ENCODE measurements at regions not wholly inside any gene's neighbourhood (a gene's known extent, or its start where the extent isn't known, plus 50 kb on each side); places are given as distances from the start of the nearest gene placed in this dataset.

DNA sequence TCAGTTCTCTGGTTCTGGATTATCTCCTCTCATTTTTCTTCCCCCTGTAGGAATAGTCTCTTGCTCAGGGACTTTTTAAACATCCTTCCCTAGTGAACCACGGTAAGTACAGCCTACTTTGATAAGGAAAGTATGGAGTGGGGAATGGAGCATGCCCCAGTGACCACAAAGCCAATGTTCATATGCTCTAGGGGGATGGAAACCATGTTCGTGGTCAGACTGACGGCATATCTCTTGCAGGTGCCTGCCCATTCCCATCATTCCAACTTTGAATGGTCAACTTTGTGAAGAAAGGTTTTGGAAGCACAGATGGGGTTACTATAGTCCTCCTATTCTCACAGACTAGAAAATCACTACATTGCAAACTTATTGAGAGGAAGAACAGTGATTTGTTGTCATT, 332.5 kb upstream of the NCAM1 start:
- intact Hi-C loops (cut with DNase I) = no loop called here
- no peak for DNase-seq

DNA sequence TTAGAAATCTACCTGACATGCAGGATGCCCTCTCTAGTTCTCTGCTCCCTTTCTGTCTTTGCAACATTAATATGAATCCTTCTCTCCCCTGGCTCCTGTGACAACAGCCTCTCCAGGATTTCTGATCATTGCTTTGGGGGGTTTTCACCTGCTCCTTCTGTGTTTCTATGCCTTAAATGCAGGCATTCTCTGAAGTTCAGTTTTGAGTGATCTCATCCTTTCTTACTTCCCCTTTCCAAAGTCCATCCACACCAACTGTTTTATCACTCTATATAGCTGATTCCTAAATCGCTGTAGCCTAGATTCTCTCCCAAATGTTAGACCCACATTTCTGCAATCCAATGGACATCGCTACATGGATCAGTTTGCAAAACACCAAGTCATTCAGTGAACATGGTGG, 330.7 kb upstream of the NCAM1 start:
- intact Hi-C loops (cut with DNase I) = no loop called here
- no peak for DNase-seq

DNA sequence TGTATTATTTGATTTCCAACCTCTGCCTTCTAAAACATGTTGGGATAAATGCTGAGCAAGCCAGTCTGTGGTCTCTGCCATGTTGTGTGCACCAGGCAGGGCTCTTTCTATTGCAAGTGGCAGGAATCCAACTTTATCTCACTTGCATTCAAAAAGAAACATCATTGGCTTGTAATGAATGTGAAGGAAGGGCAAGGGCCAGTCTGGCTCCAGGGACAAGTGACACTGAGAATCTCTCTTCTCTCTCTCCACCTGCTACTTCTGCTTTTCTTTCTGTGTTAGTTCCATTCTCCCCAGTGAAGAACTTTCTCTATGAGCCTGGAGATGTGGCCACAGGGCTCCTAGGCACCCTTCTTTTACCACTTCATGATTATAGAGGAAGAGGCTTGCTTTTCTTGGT, 329.9 kb upstream of the NCAM1 start:
- intact Hi-C loops (cut with DNase I) = no loop called here
- DNase-seq = no peak

- DNase-seq = no peak
- intact Hi-C loops (cut with DNase I) = no loop called here
Observed at GRCh38 chr11:112632866-112633505, 328.2 kb upstream of the NCAM1 start.

- intact Hi-C loops (cut with DNase I) = no loop called here
Observed at GRCh38 chr11:112634551-112634950, 326.7 kb upstream of the NCAM1 start.

GRCh38 chr11:112634995-112635737, 326.1 kb upstream of the NCAM1 start:
- DNase-seq = no peak
- intact Hi-C loops (cut with DNase I) = no loop called here

More at GRCh38 chr11:112634551-112634950, 326.7 kb upstream of the NCAM1 start:
- no peak for DNase-seq

DNA sequence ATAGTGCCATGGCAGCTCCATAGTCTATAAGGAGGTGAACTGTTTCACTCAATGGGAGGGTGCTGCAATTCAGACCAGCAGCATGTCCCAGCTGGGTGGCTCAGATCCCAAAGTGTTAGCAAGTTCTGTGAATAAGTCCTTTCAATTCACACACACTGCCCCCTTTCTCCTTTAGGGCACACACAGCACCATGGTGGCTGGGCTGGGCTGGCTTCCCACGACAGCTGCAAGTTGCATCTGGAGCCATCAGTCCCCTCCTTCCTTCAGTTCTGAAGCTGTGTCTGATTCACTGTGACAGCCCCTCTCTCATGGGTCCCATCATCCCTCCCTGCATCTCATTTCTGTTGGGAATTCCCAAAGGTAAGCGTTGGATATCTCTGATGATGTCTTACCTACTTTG, 324.1 kb upstream of the NCAM1 start:
- intact Hi-C loops (cut with DNase I) = no loop called here

DNA sequence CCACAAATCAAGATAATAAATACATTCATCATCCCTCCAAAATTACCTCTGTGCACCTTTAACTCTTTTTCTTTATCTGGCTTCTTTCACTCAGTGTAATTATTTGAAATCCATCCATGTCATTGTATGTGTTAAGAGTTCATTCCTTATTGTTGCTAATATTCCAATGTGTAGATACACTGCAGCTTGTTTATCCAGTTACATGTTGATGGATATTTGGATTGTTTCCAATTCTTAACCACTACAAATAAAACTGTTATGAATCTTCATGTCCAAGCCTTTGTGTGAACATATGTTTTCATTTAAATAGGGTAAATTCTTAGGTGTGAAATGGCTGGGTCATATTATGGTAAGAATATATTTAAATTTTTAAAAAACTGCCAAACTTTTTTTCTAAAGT, 323.3 kb upstream of the NCAM1 start:
- intact Hi-C loops (cut with DNase I) = no loop called here
- DNase-seq = no peak

More for the DNA sequence above, 324.1 kb upstream of the NCAM1 start:
- peak; percentile 69 to 98 (median 88) for DNase-seq

- intact Hi-C loops (cut with DNase I) = no loop called here
- no peak for DNase-seq
Observed at GRCh38 chr11:112639469-112639868, 321.8 kb upstream of the NCAM1 start.

GRCh38 chr11:112643416-112643815, 317.8 kb upstream of the NCAM1 start:
- intact Hi-C loops (cut with DNase I) = no loop called here
- no peak for DNase-seq

GRCh38 chr11:112644410-112645131, 316.6 kb upstream of the NCAM1 start:
- intact Hi-C loops (cut with DNase I) = no loop called here
- no peak for DNase-seq

DNA sequence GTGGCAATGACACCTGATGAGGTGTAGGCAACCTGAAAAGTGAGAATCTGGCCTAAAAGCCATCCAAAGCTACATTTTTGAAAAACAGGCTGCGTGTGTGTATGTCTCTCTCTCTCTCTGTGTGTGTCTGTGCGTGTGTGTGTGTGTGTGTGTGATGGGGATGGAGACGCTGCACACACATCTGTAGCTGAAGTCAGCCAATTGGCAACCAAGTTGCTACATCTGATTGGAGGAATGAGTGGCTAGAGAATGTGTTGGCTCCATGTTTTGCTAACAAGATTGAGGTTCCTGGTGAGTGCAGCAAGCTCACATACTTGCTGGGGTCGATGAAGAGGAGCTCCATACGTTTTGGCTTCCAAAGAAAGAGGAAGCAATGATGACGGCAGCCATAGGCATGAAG, 311.4 kb upstream of the NCAM1 start:
- intact Hi-C loops (cut with DNase I) = loop anchor here (10.0 kb wide), 1 partner anchor 315 kb away; the partner anchor contains the start of gene NCAM1

DNA sequence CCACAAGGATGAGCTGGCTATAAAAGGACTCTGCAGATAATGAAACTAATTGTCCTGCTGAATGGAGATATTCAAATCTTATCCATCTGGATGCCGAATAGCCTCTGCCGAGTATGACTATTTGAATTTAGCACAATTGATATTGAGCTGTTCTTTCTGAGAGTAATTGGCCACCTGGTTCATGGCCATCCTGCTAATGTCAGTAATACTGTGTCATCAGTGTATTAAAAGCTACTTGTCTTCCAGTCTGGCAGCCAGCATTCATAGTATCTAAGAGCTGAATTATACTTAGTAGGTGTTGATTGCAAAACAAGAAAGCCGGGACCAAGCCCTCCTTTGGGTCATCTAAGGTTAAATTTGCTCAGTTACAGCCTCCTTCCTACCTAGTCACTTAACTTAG, 310.7 kb upstream of the NCAM1 start:
- intact Hi-C loops (cut with DNase I) = loop anchor here (10.0 kb wide), 1 partner anchor 314 kb away; the partner anchor contains the start of gene NCAM1
- DNase-seq = no peak

More for the DNA sequence above, 311.4 kb upstream of the NCAM1 start:
- DNase-seq = no peak

DNA sequence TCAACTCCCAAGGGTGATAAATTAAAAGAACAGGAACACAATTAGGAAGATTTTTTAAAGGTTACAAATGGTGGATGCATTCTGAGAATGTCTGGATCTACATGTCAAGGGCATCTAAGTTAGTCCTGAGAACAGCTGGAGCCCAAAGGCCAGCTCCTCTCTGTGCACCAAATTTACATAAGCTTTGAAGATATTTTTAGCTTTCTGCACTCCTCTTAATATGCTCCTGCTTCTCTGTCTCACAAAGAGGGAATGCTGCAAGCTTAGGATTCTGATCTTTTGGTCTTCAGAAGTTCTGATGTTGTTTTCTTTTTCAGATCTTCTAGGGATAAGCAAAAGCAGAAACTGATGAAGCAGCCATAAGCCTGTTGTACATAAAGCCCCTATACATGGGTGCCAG, 309.8 kb upstream of the NCAM1 start:
- intact Hi-C loops (cut with DNase I) = loop anchor here (10.0 kb wide), 1 partner anchor 313 kb away; the partner anchor contains the start of gene NCAM1
- DNase-seq = no peak

DNA sequence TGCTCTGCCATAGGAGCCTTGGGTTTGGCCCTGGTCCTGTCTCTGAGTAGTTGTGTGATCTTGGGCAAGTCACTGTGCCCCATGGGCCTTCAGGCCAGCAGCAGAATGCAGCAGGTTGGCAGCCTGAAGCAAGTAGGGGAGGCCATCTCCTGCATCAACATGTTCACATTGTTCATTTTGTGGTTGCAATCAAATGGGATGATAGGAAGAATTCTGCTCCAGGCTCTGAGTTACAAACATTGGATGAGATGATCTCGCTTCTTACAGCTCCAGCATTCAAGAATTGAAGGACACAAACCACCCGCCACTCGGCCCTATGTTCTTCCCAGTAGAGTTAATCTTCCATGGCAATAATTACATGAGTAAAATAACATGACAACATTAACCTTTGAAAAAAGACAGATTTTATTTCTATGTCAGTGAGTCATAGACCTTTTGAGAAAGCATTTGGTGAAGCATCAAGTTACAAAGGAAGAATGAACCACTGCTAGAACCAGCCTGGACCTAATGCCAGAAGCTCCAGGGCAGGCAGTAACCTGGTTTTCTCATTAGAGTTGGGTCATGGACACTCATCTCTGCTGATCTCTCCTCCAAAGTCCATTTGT, 308.3 kb upstream of the NCAM1 start:
- intact Hi-C loops (cut with DNase I) = loop anchor here (10.0 kb wide), 1 partner anchor 312 kb away; the partner anchor contains the start of gene NCAM1
- no peak for DNase-seq

DNA sequence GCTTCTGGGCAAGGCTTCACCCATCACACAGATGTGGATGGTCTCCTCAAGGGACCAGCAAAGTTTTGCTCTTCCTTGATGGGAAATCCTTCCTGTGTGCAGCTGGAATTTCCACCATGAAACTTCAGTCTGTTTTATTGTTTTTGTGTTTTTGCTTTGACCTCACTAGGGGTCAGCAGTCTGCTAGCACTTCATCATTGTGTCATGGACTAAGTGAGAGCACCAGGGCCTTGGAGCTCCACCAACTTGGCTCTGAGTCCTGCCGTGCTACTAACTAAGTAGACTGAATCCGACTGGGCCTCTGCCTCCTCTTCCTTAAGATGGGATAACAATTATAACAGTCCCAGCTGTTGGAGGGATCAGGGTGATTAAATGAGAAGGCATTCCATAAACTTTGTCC, 305.8 kb upstream of the NCAM1 start:
- intact Hi-C loops (cut with DNase I) = loop anchor here (5.0 to 10.0 kb wide), 2 partner anchors 117 to 309 kb away; partner anchors contain the start of gene NCAM1

GRCh38 chr11:112656772-112657428, 304.3 kb upstream of the NCAM1 start:
- DNase-seq = peak in 4 of 10 donors; percentile 23 to 83 (median 31)
- intact Hi-C loops (cut with DNase I) = loop anchor here (5.0 to 10.0 kb wide), 2 partner anchors 115 to 308 kb away; partner anchors contain the start of gene NCAM1

More for the DNA sequence above, 305.8 kb upstream of the NCAM1 start:
- peak; percentile 41 to 95 (median 74) for DNase-seq

GRCh38 chr11:112658431-112658878, 302.8 kb upstream of the NCAM1 start:
- intact Hi-C loops (cut with DNase I) = loop anchor here (5.0 to 10.0 kb wide), 2 partner anchors 114 to 306 kb away; partner anchors contain the start of gene NCAM1
- peak in 1 of 10 donors; percentile 17 for DNase-seq

DNA sequence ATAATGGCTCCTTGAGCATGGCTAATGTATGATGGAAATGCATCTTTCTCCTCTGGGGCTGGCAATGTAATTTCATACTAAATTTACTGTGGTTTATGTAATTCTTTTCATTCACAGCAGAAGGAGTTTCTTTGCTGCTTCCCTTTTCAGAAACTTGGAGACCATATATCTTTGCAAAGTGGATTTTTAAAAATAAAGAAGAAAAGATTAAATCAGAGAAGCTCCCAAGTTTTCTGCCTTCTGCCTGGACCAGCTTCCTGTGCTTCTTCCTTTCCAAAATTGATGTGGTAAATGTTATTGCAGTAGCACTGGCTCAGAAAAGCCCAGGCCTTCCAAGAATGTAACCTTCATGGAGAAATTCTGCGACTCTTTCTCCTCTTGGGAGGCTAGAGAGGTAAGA, 300.1 kb upstream of the NCAM1 start:
- no peak for DNase-seq
- intact Hi-C loops (cut with DNase I) = no loop called here

GRCh38 chr11:112661571-112661970, 299.6 kb upstream of the NCAM1 start:
- intact Hi-C loops (cut with DNase I) = no loop called here
- peak in 1 of 10 donors; percentile 64 for DNase-seq
